CD4-positive, alpha-beta T cell treated with Interleukin-4 for 4 hours (primary cell): ENCODE measurements at regions not wholly inside any gene's neighbourhood (a gene's known extent, or its start where the extent isn't known, plus 50 kb on each side); places are given as distances from the start of the nearest gene placed in this dataset.
"Not testable (repeated sequence)": the region's sequence is repeated elsewhere in the genome, so short reads cannot be mapped to it uniquely, and the experiment has no call there.

Experiments used
- DNase-seq: peaks from one replicate; pipeline ENCODE4 v3.0.0-alpha.2; 2020

DNA sequence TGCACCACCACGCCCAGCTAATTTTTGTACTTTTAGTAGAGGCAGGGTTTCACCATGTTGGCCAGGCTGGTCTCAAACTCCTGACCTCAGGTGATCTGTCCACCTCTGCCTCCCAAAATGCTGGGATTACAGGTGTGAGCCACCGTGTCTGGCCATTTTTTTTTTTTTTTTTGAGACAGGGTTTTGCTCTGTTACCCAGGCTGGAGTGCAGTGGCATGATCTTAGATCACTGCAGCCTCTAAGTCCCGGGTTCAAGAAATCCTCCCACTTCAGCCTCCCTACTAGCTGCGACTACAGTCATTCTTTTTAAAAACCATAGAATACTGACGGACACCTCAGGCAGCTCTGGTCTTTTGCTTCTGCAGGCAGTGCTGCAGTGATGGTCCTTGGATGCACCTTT, 54.9 kb upstream of the PTPN1 start:
- not testable (repeated sequence) for DNase-seq

DNA sequence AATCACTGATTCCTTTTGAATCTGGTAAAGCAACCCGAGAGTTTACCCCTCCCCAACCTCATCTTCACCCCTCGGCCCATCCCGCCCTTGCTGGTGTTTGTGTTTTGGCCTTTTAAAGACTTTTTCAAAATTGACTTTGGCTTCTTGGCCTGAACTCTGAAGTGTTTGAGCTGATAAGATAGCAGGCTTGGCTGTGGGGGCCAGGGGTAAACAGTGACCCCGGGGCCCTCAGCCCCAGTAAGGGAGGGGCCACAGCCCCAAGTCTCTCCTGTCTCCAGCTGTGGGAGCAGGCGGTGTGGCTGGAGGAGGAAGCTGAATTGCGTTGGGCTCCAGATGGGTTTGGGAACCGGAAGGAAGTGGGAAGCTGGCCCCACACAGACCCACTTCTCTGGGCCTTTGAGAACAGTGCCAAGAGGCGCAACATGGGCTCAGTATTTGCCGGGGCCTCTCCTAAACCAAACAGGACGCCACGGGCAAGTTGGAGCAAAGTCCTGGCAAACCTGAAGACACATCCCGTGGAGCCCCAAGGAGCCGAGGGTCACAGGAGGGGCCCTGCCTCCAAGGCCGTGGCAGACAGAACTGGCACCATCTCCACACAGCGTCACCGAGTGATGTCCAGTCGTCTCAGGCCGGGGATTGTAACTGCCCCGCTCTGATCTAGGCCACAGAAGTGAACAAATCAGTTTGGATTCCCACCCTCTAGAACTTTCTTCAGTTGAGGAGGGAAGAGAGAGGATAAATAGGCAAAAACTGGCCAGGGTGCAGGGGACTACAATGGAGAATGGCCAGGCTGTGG, 54.3 kb upstream of the PTPN1 start:
- no peak for DNase-seq

DNA sequence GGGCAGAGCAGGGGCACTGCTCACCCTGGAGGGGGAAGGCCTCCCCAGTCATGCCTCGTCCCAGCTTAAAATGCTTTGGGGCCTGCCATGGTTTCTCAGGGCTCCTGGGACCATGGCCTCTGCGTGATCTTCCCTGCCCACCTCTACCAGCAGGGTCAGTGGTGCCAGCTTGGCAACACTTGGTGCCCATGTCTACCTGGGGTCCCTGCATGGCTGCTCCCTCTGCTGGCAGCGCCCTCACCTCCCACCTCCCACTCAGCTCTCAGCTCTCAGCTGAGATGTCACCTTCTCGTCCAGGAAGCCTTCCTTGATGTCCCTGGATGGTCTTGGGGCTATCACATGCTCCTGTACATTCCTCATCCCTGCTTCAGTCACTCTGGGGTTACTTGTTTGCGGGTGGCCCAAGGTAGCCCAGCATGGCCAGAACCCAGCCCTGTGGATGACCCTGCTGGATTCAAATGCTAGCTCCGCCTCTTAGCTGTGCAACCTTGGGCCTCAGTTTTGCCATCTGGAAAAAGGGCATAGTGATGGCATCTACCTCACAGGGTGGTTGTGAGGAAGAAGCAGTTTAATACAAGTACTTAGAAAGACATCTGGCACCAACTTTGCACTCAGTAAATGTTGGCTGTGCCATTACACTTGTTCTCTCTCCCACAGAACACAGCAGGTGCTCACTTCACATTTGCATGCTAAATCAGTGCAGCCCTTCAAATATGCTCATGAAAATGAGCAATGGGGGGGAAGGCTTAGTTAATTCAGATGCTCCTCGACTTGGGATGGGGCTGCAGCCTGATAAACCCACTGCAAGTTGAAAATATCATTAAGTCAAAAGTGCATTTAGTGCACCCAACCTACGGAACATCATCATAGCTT, 53.5 kb upstream of the PTPN1 start:
- DNase-seq = no peak

DNA sequence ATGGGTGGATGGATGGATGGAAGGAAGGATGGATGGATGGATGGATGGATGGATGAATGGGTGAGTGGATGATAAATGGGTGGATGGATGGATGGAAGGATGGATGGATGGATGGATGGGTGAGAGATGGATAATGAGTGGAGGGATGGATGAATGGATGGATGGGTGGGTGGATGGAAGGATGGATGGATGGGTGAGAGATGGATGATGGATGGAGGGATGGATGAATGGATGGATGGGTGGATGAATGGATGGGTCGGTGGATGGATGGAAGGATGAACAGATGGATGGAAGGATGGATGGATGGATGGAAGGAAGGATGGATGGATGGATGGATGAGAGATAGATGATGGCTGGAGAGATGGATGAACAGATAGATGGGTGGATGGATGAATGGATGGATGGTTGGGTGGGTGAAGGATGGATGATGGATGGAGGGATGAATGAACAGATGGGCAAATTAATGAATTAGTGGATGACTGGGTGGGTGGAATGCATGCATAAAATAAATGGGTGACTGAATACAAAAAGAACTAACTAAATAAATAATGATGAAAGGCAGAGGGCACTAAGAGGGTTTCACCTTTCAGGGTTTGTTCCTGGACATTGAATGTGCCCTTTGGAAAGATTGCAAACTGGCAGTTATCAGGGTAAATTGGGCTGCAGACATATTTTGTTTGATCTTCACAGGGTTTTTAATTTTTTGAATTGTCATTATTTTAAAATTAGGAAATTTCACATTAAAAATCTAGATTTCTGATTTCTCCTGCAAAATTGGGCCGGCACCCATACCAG, 50.9 kb upstream of the PTPN1 start:
- no peak for DNase-seq

DNA sequence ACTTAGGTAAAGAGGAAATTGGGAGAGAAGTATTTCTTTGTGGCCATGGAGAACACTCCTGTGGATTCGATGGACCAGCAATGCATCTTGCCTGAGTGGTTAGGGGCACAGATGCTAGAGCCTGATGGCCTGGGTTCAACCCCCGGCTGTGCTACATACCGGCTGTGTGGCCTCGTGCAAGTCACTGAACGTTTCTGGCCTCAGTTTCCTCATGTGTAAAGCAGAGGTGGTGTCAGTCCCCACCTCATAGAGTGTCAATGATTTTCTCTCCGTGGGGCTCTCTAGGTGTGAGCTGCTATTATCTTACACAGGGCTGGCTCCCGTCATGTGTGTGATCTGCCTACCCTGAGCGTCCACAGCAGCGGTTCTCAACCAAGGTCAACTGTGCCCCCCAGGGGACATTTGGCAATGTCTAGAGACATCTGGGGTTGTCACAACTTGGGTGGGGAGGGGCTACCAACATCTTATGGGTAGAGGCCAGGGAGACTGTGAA, 50.0 kb upstream of the PTPN1 start:
- DNase-seq = no peak
